Hematopoietic multipotent progenitor cell treated with erythropoietin and hydrocortisone succinate and interleukin-3 and kit ligand, for 4 days (in vitro differentiated cells): ENCODE measurements at regions not wholly inside any gene's neighbourhood (a gene's known extent, or its start where the extent isn't known, plus 50 kb on each side); places are given as distances from the start of the nearest gene placed in this dataset.
A peak's percentile ranks its signal among the peaks of the same experiment; 100 is the strongest.

ENCODE experiments used
- DNase-seq: peaks from one replicate; pipeline ENCODE4 v3.0.0-alpha.2; 2015

DNA sequence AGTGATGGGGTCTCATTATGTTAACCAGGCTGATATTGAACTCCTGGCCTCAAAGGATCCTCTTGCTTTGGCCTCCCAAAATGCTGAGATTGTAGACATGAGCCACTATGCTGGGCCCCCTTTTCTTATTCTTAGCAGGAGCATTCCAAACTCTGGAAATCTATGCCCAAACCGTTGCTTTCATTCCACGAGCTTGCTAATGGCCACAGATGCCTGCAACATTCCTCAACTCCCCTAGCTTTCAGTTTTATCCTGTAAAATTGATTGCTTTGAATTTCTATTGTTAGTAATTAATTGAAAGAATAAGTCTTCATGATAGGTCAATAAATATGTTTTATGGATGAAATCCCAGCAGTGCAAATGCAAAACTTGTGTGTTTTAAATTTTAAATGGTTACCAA, 564.8 kb upstream of the WWC1 start:
- no peak for DNase-seq

DNA sequence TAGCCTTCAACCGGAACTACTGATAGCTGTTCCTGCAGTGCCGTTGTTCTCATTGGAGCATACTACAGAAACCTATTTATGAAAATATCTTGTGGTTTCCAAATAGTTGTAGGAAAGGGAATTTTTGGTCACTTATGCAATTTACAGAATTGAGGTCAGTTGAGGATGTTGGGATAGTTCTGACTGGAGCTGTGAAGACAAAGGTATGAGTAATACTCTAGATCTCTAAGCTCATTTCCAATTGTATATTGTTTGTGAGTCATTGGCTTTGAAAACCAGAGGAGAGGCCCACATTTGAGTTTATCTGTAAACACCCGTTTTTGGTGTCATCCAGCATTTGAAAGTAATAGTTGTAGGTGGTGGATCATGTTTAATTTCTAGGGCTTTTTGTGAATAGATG, 561.3 kb upstream of the WWC1 start:
- no peak for DNase-seq

DNA sequence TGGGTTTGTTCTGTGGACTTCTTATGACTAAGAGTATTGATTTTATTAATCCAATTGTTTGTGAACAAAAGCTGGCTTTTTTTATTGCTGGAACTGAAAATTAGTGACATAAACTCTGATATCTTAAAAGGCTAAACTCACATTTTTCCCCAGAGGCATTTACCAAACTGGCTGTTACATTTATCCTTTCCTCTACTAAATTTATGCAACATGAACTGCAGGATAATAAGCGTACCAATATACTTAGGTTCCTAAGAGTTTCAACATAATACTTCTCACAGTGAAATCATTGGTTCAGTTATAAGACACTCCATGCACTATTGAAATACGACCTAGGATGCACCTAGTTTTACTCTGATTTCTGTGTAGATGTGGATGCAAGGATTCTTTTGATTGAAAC, 560.8 kb upstream of the WWC1 start:
- DNase-seq = no peak

DNA sequence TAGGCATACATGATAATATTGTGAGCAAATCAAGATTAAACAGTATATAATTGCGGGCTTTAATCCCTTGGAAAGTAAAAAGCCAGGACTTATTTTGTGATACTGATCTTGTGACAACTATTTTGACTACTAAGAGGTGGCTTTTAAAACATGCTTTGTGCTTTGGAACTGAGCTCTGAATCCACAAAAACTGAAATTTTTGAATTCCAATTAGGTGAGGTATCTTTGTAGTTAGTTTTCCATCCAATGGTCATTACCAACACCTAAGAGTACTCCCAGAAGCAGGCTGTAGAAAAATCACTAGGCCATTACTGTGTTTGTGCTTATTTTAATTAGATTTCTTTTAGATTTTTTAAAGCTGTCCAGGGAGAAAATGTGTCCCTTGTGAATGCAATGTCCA, 559.5 kb upstream of the WWC1 start:
- no peak for DNase-seq

DNA sequence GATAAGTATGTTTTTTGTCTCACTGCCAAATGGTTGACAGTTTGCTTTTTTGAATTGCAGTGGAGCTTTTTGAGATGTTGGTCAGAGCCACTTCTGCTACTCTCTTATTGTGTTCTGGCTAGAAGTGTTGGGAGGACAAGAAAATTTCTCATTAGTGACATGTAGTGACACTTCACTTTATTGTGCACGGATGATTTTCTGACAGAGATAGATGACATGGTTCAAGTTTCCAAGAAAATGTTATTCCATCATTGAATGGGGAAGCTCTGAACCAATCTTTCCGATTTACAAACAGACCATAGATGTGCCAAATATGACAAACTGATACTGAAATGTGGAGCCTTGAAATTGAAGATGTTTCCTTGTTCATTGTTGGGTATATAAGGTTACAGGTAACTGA, 558.9 kb upstream of the WWC1 start:
- no peak for DNase-seq

DNA sequence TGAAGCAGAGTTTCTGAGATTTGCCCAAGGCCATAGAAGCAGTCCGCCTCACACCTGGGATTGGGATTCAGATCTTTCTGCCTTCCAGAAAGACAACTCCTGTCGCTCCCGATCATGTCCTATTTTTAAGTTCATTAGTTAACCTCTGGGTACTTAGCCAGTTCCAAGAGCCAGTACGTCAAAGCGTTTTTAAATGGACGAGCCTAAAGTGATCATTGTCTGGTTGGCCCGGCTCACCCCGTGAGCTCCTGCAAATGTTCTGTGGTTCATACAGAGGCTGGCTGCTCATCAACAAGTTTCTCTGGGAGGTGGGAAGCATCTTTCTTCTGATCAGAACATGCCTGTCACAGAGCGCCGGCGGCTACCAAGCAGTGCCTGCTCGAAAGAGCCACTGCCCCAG, 554.5 kb upstream of the WWC1 start:
- DNase-seq = no peak

DNA sequence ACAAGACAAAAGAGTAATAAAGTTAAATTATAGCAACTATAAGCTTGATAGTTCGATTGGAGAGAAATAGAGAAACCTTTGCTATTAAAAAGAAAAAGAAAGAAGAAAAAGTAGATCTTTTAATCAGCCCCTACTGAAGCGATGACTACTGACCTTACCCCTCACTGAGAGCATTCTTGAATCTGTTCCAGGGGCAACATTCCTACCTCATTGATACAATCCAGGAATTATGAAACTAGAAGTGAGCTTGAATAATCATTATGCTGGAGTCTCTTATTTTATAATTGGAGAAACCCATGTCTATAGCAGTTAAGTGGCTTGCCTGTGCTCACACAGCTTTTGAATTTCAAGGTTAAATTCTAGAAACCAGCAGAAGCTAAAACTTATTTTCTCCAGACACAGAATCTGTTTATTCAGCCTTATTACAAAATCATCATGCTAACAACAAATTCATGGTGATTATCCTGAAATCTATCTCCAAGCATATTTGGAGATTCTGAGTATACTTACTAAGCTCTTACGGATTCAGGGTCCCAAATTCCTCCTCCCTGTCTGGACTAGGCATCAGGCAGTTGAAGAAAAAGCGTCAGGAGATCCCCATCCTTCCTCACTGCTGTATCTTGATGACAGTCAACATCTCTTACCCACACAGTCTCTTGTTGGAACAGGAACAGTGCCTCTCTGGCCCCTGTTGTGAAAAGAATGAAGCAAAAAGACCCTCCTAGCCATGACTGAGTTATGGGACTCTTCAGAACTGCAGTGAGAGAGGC, 547.6 kb upstream of the WWC1 start:
- no peak for DNase-seq

DNA sequence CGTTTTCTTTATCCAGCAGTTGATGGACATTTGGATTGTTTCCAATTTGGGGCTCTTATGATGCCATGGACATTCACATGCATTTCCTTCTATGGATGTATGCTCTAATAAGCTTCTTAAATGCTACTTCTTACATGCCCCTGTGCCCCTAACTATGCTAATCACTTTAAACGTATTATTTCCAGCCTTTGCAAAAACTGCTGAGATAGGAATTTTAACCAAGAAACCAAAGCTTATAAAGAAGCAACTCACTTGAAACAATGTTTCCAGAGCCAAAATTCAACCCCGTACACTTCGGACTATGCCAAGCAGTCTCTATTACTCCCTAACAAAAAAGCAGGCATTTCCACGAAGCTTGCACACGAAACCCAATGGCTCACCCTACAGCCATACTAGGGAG, 545.6 kb upstream of the WWC1 start:
- DNase-seq = no peak

DNA sequence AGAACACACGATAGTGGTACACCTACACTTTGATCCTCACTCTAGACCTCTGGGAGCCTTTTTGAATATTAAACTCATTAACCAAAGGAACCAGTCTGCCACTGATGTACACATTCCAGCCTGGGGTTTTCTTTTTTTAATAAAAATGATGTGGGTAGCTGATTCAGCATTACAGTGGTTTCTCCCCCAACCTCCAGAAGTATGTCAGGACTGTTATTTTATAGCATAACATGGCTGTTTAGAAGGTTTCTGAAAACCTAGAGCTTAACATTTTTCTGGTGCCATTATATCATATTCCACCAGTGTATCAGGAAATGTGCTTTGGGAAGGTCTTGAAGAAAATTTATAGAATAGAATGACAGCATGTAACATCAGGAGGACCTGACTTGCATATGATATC, 540.9 kb upstream of the WWC1 start:
- no peak for DNase-seq

DNA sequence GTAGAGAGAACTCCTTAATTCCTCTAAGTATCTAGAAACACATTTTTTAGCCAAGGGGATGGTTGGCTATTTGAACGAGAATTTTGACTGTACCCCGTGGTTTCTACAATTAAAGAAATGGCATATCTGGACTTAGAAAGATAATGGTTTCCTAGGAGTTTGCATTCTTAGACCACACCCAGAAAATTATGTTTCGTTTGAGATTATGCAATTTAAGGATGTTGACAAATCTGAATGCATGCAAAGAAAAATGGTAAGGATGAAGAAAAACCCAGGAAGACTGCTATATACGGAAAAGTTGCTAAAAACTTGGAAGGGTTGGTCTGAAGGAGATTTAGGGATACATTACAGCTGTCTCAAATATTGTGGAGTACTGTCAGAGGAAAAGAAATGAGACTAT, 538.5 kb upstream of the WWC1 start:
- DNase-seq = peak; percentile 22

DNA sequence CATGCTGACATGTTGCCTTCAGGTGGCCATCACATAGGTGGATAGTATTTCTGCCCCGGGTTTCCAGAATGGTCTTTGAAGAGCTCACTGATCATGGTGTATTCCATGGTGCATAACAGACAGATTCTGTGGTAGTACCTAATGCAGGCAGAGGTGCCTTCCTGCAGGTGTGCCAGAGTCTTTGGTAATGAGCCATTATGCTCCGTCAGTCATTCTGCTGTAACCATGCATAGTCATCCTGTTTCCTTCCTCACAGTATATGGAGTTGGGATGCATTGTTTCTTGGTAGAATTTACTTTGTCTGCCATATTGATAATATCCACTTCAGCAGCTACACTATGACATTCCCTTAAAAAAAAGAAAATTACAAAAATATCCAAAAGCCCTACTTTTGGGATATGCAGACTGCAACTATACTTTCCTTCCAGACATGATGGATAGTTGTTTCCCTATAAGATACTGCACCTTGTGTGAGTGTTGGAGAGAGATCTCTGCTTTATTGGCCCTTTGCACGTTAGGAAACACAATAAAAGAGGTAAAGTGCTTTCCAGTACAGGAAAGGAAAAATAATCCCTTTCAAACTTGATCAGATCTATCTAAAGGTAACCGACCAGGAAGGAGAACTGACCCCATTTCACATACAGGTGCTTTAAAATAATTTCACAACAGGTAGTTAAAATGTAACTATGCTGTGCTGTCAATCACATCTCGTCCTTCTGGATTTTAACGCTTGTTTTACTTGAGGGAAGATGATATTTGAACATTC, 537.5 kb upstream of the WWC1 start:
- DNase-seq = no peak

DNA sequence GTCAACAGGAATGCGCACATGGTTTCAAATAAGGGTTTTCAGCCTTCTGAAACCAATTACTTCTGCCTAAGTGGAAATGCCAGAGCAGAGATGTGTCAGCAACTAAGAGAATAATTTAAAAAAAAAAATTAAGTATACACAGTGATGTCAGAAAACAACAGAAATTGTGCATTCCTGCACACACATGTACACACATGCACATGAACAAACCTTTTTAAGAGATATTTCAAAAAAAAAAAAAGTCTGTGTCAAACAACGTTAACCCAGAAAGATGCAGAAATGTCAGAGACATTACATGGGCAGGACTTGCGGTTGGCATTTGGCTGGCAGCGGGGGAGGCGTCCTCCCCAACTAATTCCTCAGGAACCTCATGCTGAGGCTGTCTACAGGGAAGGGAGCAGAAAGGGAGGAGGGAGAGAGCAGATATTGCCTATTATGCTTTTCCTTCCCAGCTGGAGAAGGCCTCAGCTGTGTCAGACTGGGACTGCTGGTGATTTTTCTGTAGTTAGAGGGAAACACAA, 536.9 kb upstream of the WWC1 start:
- DNase-seq = no peak

DNA sequence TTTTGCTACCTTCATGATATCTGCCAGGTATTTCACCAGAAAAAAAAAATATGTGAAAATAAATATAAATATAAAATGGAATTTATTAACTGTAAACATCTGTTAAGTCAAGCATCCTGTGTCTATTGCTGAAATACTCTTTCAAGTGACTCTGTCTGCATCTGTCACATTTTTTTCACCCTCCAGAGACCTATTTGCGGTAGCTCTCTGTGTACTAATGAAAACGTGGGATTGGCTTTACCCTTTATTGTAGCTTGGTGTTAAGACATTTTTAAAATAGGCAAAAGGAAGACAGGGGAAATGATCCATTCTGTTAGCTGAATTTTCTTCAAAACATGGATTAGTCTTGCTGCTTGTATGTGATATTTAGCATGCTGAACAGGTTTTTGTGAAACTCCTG, 536.0 kb upstream of the WWC1 start:
- DNase-seq = no peak

DNA sequence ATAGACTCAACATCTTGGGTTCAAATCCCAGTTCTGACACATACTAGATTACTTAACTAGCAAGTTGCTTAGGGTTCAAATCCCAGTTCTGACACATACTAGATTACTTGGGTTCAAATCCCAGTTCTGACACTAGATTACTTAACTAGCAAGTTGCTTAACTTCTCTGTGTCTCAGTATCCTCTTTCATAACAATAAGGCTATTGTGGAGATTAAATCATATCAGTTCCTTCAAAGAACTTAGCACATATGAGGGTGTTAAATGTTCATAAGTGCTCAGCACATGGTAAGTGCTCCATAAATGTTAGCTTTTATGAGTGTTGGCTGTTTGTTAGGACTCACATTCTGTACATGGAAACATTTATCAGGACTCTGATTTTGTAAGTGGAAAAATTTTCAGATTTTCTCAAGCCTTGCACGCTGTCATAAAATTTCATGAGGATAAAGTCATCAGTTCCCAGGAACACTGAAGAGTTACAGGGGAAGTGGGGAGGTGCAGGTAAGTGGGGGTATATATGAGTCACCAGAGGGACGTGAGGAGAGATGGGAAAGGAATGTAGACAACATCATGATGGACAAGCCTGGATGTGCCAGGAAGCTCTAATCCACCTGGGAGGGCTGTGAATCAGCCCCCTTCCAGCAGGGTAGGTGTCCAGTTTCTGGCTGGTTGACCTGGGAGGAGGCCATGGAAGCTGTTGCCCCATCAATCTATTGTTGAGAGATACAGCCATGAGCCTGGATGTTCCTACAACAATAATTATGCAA, 532.2 kb upstream of the WWC1 start:
- no peak for DNase-seq

DNA sequence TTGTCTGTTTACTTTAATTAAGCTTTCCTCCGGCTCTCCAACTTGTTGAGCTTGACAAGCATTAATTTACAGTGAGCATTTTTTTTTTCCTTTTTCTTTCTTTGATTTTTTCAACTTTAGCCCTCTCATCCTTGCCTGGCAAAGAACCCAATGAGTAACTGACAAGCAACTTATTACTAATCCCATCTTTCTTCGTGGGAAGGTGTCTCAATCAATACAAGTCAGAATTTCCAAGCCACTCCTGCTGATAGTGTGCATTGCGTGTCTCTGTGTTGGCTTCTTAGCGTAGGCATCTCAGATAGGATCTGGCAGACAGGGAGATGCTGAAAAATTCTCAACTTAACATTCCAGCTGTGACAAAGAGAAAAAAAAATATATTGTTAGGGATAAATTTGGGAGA, 527.7 kb upstream of the WWC1 start:
- no peak for DNase-seq

DNA sequence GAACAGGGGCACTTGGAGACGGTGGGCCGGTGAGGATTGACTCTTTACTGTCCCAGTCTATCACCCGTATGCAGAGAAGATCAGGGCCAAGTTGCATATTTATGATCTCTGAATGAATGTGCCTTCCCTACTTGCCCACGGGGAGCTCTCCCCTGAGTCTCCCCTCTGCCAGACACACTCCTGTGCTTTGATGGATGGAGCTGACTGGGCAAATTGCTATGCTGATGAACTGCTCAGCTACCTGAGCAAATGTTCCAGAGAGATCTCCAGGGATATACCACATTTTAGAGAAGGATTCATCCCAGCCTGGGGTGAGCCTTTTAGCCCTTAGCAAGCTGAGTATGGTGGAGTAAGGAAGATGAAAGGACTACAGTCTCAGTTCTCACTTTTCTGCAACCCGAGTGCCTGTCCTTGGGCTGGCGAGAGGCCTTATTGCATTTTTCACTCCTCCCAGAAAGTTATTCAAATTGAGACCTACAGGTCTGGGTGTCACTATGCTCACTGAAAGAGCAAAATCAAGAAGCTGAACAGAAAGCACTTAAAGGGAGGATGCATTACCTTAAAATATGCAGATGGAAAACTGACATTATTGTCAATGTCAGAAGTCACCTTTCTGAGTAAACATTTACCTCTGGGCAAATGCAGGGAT, 526.7 kb upstream of the WWC1 start:
- DNase-seq = no peak

DNA sequence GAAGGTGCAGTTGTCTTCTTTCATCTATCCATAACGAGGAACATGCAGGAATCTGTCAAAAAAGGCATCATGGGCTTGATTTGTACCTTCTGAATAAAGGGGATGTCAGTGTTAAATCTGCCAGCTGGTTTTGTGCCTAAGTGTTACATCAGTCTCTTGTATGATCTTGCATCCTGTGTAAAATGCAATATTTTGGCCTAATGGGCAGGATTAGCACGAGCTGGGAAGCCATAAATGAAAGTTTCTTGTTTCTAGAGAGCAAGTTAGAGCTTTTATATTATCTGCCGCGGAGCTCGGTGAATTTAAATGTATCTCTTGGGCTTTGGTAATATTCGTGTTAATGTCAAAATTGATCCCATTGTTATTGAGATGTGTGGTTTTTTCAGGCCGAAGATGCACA, 526.1 kb upstream of the WWC1 start:
- DNase-seq = no peak

DNA sequence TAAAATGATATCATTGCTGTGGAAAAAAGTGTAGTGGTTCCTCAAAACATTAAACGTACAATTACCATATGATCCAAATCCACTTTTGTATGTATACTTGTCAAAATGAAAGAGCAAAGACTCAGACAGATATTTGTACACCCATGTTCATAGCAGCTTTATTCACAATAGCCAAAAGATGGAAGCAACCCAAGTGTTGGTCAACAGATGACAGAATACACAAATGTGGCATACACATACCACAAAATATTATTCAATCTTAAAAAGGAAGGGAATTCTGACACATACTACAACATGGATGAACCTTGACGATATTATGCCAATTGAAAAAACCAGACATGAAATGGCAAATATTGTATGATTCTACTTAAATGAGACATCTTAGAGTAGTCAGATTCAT, 524.5 kb upstream of the WWC1 start:
- no peak for DNase-seq

DNA sequence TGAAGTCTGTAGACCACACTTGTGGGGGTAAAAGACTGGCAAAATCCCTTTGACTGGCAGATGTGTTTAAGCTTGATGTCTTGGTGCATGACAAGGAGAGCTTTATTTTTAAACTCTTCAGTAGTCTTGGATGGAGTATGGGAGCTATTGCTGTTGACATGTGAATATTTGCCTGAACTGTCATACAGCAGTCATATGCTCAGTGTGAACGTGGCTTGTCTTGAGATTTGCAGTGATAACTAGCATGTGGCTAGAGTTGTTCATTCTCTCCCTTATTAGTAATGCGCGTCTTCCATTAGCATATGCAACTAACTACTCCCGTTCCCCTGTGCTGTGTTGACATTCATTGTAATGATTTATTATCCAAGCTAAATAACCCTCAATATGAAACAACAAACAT, 523.6 kb upstream of the WWC1 start:
- DNase-seq = no peak

DNA sequence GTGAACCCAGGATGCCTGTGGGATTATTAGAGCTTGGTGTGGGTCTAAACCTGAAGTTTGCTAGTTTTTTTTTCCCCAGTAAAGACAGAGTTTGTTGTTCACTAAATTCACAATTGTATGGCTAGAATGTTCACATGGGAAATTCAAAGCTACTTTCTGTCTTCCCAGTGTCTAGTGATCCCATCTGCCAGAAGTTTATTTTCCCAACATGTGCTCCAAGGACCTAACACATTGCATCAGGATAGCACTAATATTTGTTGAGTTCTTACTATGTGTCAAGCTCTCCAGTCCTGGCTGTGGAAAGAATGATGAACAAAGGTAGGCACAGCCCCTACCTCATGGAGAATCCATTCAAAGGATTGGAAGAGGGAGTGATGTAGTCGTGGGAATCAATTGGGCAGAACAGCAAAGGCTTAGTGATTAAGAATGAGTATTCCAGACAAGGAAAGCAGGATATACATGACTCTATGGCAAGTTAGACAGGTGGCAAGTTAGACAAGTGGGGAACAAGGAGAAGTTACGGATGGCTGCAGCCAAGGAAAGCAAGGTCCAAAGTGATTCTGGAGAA, 521.5 kb upstream of the WWC1 start:
- DNase-seq = no peak

DNA sequence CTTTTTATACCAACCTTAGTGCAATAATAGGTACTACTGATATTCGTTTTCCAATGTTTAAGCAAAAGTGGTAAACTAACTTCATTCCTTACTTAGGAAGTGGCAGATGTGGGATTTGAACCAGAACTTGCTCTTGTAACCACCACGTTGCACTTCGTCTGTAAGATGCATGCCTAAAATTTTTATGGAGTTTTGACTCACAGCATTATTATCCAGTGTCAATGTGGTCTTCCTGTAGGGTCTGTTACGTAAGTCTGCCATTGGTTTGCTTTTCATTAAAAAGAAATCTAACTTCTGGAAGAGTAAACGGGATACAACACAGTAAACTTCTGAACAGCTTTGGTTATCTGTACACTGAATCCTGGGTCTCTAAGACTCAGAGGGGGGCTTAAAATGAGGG, 521.0 kb upstream of the WWC1 start:
- DNase-seq = no peak

DNA sequence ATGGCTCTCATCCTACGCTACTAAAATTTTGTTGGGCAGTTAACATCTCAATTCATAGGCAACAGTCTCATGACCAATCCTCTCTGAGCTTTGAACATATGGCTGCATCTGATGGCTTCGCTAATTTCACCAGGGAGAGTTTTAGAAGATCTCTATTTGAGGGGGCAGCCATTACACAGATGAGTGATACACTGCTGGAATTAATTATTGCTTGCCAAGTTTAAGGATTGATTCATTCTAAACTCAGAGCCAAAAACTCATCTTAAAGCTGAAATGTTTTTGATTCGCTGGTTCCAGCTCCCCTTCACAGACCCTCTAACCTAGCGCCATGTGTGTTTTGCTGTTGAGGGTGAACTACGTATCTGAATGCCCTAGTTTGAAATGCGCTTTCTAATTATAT, 519.9 kb upstream of the WWC1 start:
- no peak for DNase-seq
